Prostate gland (tissue), 2 donors: ENCODE measurements at regions not wholly inside any gene's neighbourhood (a gene's known extent, or its start where the extent isn't known, plus 50 kb on each side); places are given as distances from the start of the nearest gene placed in this dataset.

Experiments used
- DNase-seq: peaks from one replicate; pipeline ENCODE4 v3.0.0-alpha.2; 2019; ENCODE audit warnings: low spot score
- H3K27ac ChIP-seq, 2 donors: fragments of 200-600 bp; sonication (generic); 2 replicates each; pipeline ENCODE4 v1.5.1; 2017 to 2019
- H3K27me3 ChIP-seq: fragments of 200-600 bp; sonication (generic); replicated peaks from 2 replicates; pipeline ENCODE4 v1.5.1; 2019; ENCODE audit not compliant: insufficient read depth
- H3K36me3 ChIP-seq, 2 donors: fragments of 200-600 bp; sonication (generic); 1 replicate in 1 of 2; 2 replicates in 1 of 2; pipeline versions ENCODE4 v1.5.1 to v1.8.1; 2017 to 2019
- H3K4me1 ChIP-seq: fragments of 200-600 bp; sonication (generic); replicated peaks from 2 replicates; pipeline ENCODE4 v1.5.1; 2019
- H3K4me3 ChIP-seq, 2 donors: fragments of 200-600 bp; sonication (generic); 2 replicates each; pipeline ENCODE4 v1.5.1; 2017 to 2019
- H3K9me3 ChIP-seq: fragments of 200-600 bp; sonication (generic); 2 replicates; pipeline ENCODE4 v1.5.1; 2017
- CTCF ChIP-seq, 4 experiments: fragments of 200-600 bp in 2 of 4; fragments of 450-650 bp in 2 of 4; sonication (generic) in 2 of 4; IDR thresholded peaks; 1 replicate in 3 of 4; 2 replicates in 1 of 4; pipeline ENCODE4 v1.5.1; 2016 to 2019; ENCODE audit warnings: antibody characterized with exemption in 4 of 4, mild to moderate bottlenecking in 2 of 4, moderate library complexity in 2 of 4
- POLR2A ChIP-seq: fragments of 450-650 bp; IDR thresholded peaks from one replicate; pipeline ENCODE4 v1.6.1; 2016; ENCODE audit warnings: antibody characterized with exemption, mild to moderate bottlenecking
- POLR2AphosphoS5 ChIP-seq: sonication (generic); formaldehyde crosslinking; IDR thresholded peaks from one replicate; pipeline ENCODE4 v1.6.1; 2017; ENCODE audit warnings: antibody characterized with exemption
- WGBS: methylation state at CpG from one replicate; pipeline ENCODE4 v1.1.5; 2018; 5-methylcytosine and 5-hydroxymethylcytosine counted together
- intact Hi-C: fragments of 100-400 bp; cut with DNase I; formaldehyde crosslinking; loops from one replicate; pipeline ENCODE4 v1.14.2; 2022

GRCh38 chr16:9595393-9595792 is 503.9 kb downstream of the HAPSTR1 start:
- WGBS: 78% methylated on average over 3 of the region's 3 CpGs
- intact Hi-C loops: no loop called here
- Histone ChIP-seq H3K27me3 (no peaks in the 10 kb centered on the region), H3K27ac (no peak overlapping the region), H3K36me3 (no peaks in the 10 kb centered on the region), H3K4me3 (no peak overlapping the region), H3K4me1 (no peaks in the 10 kb centered on the region), H3K9me3 (no peaks in the 10 kb centered on the region)
- TF ChIP-seq CTCF (IDR thresholded peaks at IDR 0.05) (no peak), POLR2A (no peak), POLR2AphosphoS5 (no peak)
- no peak for DNase-seq

- no peaks in the 10 kb centered on the region for H3K9me3 ChIP-seq
- H3K36me3 ChIP-seq: no peaks in the 10 kb centered on the region
- WGBS: 96% methylated on average over 4 of the region's 4 CpGs
- no peaks in the 10 kb centered on the region for H3K4me1 ChIP-seq
- DNase-seq: no peak
- no peaks in the 10 kb centered on the region for H3K27me3 ChIP-seq
- intact Hi-C loops: no loop called here
- H3K4me3 ChIP-seq: no peak overlapping the region
- no peak for TF ChIP-seq CTCF (IDR thresholded peaks at IDR 0.05)
- TF ChIP-seq POLR2A: no peak
- TF ChIP-seq POLR2AphosphoS5: no peak
- no peak overlapping the region for H3K27ac ChIP-seq
Observed at GRCh38 chr16:9596788-9597187, 505.3 kb downstream of the HAPSTR1 start.

- 57% methylated on average over 9 of the region's 9 CpGs for WGBS
- Histone ChIP-seq H3K27me3 (no peaks in the 10 kb centered on the region), H3K27ac (no peak overlapping the region), H3K4me3 (no peak overlapping the region), H3K36me3 (no peaks in the 10 kb centered on the region), H3K9me3 (no peaks in the 10 kb centered on the region), H3K4me1 (no peaks in the 10 kb centered on the region)
- intact Hi-C loops: no loop called here
- no peak for DNase-seq
- TF ChIP-seq POLR2A (no peak), CTCF (IDR thresholded peaks at IDR 0.05) (no peak), POLR2AphosphoS5 (no peak)
Observed at GRCh38 chr16:9597967-9598730, 506.7 kb downstream of the HAPSTR1 start.

GRCh38 chr16:9598731-9599083 is 507.3 kb downstream of the HAPSTR1 start:
- intact Hi-C loops: no loop called here
- TF ChIP-seq POLR2A: no peak
- no peak for TF ChIP-seq CTCF (IDR thresholded peaks at IDR 0.05)
- no peak for TF ChIP-seq POLR2AphosphoS5
- Histone ChIP-seq H3K27me3 (no peaks in the 10 kb centered on the region), H3K4me3 (no peak overlapping the region), H3K9me3 (no peaks in the 10 kb centered on the region), H3K4me1 (no peaks in the 10 kb centered on the region), H3K36me3 (no peaks in the 10 kb centered on the region), H3K27ac (no peak overlapping the region)
- DNase-seq: no peak
- WGBS: 76% methylated on average over 3 of the region's 3 CpGs

- no peaks in the 10 kb centered on the region for H3K9me3 ChIP-seq
Observed at GRCh38 chr16:9599415-9600120, 508.1 kb downstream of the HAPSTR1 start.

More at GRCh38 chr16:9599415-9600120, 508.1 kb downstream of the HAPSTR1 start:
- Histone ChIP-seq H3K27ac (no peak overlapping the region), H3K4me1 (no peaks in the 10 kb centered on the region), H3K4me3 (no peak overlapping the region), H3K27me3 (no peaks in the 10 kb centered on the region), H3K36me3 (no peaks in the 10 kb centered on the region)
- TF ChIP-seq POLR2AphosphoS5 (no peak), POLR2A (no peak), CTCF (IDR thresholded peaks at IDR 0.05) (no peak)
- intact Hi-C loops: no loop called here
- 86% methylated on average over 8 of the region's 8 CpGs for WGBS
- DNase-seq: no peak
